Fibroblast of skin of scalp (primary cell): ENCODE measurements at regions not wholly inside any gene's neighbourhood (a gene's known extent, or its start where the extent isn't known, plus 50 kb on each side); places are given as distances from the start of the nearest gene placed in this dataset.

Experiments used
- DNase-seq: peaks from one replicate; pipeline ENCODE4 v3.0.0-alpha.2; 2013

- DNase-seq = no peak
These were observed 440.0 kb downstream of the MATN1 start for GRCh38 chr1:30283199-30283962.

DNA sequence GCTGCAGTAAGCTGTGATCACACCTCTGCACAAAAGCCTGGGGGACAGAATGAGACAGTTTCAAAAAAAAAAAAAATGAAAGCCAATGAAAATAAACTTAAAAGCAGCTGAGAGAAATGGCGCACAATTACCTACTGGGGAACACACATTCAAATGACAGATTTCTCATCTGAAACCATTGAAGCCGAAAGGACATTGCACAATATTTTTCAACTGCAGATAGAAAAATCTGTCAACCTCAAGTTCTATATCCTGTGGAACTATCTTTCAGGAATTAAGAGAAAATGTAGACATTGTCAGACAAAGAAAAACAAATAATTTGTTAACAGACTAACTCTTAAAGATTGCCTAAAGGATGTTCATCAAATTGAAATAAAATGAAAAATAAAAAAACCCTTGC, 442.8 kb downstream of the MATN1 start:
- DNase-seq = no peak

DNA sequence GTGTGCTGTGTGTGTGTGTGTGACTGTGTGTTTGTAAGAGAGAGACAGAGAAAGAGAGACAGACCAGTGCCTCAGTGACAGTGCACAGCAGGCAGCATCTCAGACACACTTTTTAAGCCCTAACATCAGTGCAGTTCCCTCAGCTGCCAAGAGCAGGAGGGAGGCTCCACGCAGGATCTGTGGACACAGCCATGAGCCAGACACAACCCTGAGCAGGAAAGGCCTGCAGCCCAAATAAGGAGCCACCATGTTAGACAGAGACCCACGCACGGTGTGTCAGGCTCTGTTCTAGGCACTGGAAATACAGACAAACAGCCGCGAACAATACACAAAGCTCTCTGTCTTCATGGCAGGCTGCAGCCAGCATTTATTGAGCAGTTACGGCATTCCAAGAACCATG, 445.5 kb downstream of the MATN1 start:
- no peak for DNase-seq

DNA sequence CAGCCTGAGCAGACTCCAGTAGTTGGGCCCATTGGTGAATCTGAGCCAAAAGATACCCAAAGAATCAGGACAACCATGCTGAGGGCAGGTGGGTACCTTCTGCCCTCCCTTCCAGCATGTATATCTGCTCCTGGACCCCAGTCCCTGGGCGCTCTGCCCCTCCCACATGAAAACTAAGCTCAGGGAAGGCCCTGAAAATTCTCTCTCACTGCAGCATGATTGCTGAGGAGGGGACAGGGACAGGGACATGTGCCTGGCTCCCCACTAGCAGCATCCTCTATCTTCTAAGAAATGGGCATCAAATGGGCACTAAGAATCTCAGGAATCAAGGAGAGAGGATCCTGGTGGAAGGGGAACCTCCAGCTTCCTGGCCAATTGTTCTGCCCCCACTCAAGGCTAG, 446.0 kb downstream of the MATN1 start:
- no peak for DNase-seq

DNA sequence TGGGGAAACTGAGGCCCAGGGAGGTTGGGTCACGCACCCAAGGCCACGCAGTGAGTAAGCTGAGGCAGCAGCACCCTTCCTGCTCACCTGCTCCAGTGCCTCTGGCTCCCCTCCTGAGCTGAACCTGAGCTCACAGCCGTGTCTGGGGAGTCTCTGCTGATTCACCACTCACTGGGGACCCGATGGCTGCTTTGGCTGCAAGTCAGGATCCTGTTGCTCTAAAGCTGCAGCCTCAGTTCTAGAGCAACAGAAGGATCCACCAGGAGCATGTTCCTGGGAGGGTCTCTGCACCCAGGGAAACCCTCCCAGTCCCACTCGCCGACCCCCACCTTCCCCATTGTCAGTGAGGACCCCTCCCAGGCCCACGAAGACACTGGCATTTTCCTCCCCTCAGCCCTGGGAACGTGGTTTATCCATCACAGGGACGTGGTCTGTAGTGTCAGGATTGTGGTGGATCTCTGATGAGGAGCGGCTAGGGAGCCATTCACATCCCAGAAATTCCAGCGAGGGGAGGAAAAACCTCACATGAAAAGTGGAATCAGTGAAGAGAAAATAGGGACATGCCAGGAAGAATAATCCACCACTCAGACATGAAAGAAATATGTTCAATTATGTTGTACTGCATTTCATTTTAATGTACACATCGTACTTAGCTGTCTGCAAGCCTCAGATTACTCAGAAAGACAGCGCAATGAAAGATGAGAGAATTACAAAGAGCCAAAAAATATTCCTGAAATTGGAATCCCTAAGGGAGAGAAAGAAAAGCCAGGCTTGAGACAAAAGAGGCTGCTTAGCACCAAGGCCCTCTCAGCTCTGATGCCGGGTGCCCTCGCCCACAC, 447.2 kb downstream of the MATN1 start:
- DNase-seq = no peak

DNA sequence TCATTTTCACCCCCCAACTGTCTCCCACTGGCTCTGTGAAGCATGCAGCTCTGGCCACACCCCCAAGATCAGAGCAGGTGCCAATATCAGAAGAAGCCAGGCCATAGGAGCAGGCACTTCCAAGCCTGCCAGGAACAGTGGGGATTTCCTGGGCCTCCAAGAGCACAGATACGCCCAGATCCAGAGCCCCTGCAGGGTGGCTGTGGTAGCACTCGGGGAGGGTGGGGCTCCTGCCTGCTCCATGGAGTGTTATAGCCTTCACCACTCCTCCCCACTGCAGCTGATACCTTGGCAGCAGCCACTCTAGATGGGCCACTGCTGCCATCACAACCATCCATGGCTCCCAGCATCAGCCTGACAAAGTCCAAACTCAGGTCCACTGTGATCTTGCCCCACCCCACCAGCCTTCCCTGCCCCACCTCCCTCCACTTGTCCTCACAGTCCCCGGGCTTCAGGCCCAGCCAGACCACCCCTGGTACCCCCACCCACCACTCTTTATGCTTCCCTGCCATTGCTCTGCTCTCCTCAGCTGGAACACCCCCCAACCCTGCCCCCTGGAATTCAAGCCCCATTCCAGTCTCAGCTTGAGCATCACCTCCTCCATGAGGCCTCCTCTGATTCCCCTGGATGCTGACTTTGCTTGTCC, 448.3 kb downstream of the MATN1 start:
- no peak for DNase-seq

DNA sequence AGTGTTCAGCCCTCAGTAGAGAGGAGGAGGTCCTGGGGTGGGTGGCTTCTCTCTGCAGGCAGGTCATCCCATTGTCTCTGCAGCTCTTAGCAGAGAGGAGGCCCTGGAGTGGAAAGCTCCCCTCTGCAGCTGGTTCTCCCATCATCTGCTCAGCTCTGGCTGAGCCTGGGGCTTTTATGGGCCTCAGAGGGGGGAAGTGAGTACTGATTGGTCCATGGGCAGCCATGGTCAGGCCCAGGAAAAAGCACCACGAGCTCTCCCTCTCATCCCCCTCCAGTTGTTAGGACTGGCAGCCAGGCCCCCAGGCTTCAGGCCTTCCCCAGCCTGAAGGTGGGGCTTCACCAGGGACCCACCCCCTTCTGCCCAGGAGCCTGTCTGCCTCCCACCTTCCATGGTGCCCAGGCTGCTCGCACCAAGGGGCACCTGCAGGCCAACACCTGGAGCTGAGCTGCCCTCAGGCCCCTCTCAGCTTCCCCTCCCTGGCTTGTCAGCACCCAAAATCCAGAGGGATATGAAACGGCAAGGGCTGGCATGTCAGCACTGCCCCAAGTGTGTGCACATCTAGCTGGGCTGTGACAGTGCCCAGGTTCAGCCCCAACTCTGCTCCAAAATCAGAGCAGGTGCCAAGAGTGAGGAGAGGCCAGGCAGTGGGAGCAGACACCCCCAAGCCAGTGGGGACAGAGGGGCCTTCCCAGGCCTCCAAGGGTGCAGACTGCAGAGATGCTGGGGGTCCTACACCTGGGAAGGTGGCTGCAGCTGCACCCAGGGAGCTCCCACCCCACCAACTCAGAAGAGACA, 449.0 kb downstream of the MATN1 start:
- no peak for DNase-seq

DNA sequence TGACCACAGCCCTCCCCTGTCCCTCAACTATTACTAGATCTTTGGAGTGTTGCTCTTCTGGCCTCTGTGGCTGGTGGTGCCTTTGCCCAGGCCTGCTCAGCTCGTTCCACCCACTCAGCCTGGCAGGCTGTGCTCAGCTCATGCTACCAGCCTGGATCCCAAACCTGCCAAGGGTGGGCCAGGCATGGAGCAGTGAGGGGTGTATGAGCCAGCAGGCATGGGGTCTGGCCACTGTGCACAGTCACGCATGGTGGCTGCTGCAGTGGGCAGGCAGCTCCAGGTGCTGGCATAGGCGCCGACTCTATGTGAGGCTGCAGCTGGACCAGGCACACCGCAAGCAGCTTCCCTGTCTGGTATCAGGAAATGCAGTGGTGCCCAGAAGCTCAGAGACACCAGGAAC, 449.9 kb downstream of the MATN1 start:
- no peak for DNase-seq

GRCh38 chr1:30273021-30273325, 450.4 kb downstream of the MATN1 start:
- no peak for DNase-seq

- DNase-seq = no peak
These were observed 450.9 kb downstream of the MATN1 start for GRCh38 chr1:30272277-30273020.

DNA sequence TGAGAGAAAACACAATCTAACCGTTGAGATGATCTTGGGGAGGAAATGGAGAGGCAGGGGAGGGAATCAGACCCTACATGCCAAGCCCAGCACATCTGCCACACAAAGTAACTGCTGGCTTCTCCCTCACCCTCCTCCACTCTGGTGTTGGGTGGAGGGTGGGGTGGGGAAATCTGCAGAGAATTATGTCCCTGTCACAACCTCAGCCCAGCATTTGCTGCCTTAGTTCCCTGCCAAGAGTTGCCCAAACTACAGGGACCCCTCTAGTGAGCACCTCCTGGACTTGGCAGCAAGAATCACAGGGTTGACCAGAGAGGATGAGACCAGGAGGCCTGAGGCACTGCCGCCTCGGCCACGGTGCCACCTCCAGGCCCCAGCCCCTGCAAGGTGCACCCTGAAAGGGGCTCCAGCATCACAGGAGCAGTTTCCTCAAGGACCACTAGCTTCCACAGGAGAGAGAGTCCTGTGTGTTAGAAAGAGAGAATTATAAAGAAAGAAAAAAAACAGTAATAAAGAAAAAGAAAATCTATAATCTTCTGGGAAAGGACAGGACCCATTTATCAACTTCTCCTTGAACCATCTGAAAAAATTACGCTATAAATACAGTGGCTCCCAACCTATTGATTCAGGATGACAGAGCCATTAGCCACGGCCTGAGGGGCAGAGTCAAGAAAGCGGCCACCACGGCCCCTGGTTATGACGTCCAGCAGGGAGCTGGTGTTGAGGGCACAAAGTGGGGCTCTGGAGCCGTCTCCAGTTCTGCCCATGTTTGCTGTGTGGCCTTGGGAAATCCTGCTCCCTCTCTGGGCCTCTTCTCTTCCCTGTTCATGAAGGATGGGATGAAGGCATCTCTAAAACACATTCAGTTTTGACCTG, 451.7 kb downstream of the MATN1 start:
- DNase-seq = no peak

GRCh38 chr1:30270461-30270860, 452.9 kb downstream of the MATN1 start:
- DNase-seq = no peak

DNA sequence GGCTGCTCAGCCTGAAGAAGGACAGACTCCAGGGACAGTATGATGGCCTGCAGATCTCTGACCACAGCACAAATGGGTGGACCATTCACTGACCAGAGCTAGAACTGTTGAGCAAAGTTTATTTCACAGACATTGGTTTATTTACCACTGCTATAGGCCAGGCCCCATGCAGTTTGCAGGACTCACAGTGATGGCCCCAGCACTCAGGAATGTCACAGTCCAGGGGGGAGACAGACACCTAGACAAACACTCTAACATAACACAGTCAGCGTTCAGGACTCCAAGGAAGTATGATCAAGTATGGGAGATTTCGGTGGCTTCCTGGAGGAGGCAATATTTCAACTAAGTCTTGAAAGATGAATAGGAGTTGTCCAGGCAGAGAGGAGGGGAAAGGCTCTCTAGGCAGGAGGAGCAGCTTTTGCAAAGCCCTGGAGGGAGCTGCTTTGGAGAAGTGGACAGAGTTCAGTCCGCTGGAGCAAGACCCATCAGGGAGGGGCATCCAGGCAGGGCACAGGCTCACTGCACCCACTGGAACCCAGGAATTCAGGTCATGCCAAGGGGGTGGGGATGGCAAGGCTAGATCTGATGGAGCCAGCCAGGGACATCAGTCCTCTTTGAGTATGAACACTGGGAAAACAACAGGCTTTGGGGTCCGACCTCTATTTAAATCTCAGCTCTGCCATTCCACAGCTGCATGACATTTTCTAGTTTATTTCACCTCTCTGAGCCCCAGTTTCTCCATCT, 454.3 kb downstream of the MATN1 start:
- DNase-seq = no peak

GRCh38 chr1:30267856-30268255, 455.5 kb downstream of the MATN1 start:
- DNase-seq = no peak

GRCh38 chr1:30267046-30267445, 456.3 kb downstream of the MATN1 start:
- DNase-seq = no peak

DNA sequence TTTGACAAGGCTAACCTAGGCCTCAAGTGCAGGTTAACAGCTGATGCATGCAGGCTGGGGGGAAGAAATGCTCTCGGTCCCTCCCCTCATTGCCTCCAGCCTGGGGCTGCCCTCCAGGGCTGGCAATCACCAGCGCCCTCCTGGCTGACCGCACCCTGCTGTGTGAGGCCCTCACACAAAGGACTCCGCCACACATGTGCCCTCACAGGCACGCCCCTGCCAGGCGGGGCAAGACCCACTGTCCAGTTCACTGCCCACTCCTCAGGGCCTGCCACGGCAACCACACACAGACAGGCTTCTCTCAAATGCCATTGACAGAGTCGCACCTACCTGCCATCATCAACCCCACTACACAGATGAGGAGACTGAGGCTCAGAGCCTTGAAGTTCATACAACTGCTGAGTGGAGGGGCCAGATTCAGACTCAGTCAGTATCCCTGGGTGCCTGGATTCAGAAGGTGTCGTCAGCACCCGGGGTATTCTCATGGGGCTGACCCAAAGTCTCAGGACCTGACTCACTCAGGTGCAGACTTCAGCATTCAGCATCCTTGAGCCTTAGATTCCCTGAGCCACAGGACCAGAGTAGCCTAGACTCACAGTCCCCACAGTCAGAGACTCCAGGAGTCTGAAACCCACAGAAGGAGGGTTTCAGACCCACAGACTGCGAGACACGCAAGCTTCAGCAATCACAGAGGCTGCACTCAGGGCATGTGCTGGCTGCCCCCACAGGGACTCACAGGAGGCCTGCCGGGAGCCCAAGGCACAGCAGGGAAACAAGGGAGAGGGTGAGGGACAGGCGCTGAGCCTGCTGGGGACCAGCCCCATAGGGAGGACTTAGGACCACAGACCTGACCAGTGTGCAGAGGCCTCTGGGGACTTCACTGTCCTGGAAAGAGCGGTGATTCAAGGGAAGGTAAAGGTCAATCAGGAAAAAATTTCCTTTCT, 458.0 kb downstream of the MATN1 start:
- DNase-seq = no peak

DNA sequence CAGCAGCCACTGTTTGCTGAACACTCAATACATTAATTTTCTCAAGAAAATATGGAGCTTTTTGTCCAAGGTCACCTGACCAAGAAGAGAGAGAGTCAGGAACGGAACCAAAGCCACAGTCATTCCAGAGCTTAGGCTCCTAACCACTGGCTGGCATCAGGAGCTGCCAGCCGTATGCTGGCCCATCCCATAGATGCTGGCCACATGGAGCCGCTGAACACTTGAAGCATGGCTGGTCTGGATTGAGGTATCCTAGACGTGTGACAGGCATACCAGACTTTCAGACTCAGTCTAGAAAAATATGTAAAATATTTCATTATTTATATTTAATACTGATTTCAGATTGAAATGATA, 458.7 kb downstream of the MATN1 start:
- no peak for DNase-seq

DNA sequence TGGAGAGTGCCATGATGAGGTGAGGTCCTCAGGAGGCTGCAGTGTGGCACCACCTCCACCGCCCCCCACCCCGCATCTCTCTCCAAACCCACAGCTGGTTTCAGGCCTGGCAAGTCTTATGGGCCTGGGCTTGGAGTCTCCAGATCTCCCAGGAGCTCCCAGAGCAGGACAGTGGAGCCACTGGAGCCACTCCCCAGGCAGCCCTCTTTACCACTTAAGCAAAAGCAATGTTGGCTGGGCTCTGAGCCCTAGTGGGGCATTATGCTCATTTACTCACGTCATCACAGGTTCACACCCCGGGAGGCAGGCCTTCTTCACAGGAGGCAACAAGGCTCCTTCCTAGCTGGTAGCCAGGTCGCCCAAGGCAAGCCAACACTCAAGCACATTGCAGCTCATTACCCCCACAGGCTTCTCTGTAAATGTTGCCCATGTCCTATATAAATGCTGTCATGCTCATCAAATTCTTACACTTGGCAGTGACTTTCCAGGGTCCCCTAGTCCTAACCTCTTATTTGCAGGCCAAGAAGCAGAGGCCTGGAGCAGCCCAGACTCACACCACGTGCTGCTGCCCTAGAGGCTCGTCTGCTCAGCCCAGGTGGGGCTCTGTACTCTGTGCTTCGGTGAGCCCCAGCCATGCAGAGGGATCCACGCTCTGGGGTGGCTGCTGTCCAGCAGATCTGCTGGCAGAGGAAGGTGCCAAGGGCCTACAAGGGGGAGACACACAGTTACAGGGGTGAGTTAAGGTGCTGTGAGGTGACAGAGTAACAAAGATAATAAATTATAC, 459.3 kb downstream of the MATN1 start:
- no peak for DNase-seq
